GM10266 (cell line): ENCODE measurements at regions not wholly inside any gene's neighbourhood (a gene's known extent, or its start where the extent isn't known, plus 50 kb on each side); places are given as distances from the start of the nearest gene placed in this dataset.

Experiments used
- DNase-seq: peaks from one replicate; pipeline ENCODE4 v3.0.0; 2012; ENCODE audit errors: extremely low spot score
- CTCF ChIP-seq: IDR thresholded peaks from 2 replicates; pipeline ENCODE4 v1.5.1; 2012; ENCODE audit warnings: mild to moderate bottlenecking, low read depth; ENCODE audit not compliant: control insufficient read depth, insufficient read depth; ENCODE audit errors: missing control alignments

- no peak for TF ChIP-seq CTCF
- no peak for DNase-seq
Observed at GRCh38 chr1:112040891-112041740, 51.6 kb upstream of the KCND3 start.

- no peak for TF ChIP-seq CTCF
Observed at GRCh38 chr1:112043901-112044300, 54.4 kb upstream of the KCND3 start.

GRCh38 chr1:112044745-112045144 is 55.3 kb upstream of the KCND3 start:
- no peak for TF ChIP-seq CTCF
- no peak for DNase-seq

More at GRCh38 chr1:112043901-112044300, 54.4 kb upstream of the KCND3 start:
- no peak for DNase-seq

- DNase-seq: no peak
- no peak for TF ChIP-seq CTCF
Observed at GRCh38 chr1:112046630-112047029, 57.2 kb upstream of the KCND3 start.

- TF ChIP-seq CTCF: no peak
- DNase-seq: no peak
Observed at GRCh38 chr1:112048421-112048820, 59.0 kb upstream of the KCND3 start.

GRCh38 chr1:112054510-112054909 is 65.0 kb upstream of the KCND3 start:
- TF ChIP-seq CTCF: no peak
- DNase-seq: no peak

- TF ChIP-seq CTCF: no peak
- DNase-seq: no peak
Observed at GRCh38 chr1:112056354-112056753, 66.9 kb upstream of the KCND3 start.
